Activated CD8-positive, alpha-beta memory T cell treated with anti-CD3 and anti-CD28 coated beads, Interleukin-2, amount 50 U/mL, for 1 hour (primary cell): ENCODE measurements at regions not wholly inside any gene's neighbourhood (a gene's known extent, or its start where the extent isn't known, plus 50 kb on each side); places are given as distances from the start of the nearest gene placed in this dataset.
"Not testable (repeated sequence)": the region's sequence is repeated elsewhere in the genome, so short reads cannot be mapped to it uniquely, and the experiment has no call there.

ENCODE experiments used
- DNase-seq: peaks from one replicate; pipeline ENCODE4 v3.0.0-alpha.2; 2020; ENCODE audit errors: extremely low read depth

GRCh38 chr2:234249034-234249735 is 198.7 kb downstream of the SPP2 start:
- no peak for DNase-seq

- not testable (repeated sequence) for DNase-seq
Measured at GRCh38 chr2:234248213-234248710, 197.8 kb downstream of the SPP2 start.

- no peak for DNase-seq
Measured at GRCh38 chr2:234247453-234248180, 197.1 kb downstream of the SPP2 start.

GRCh38 chr2:234245945-234246344 is 195.4 kb downstream of the SPP2 start:
- DNase-seq: no peak

GRCh38 chr2:234243871-234244565 is 193.5 kb downstream of the SPP2 start:
- DNase-seq: no peak

DNA sequence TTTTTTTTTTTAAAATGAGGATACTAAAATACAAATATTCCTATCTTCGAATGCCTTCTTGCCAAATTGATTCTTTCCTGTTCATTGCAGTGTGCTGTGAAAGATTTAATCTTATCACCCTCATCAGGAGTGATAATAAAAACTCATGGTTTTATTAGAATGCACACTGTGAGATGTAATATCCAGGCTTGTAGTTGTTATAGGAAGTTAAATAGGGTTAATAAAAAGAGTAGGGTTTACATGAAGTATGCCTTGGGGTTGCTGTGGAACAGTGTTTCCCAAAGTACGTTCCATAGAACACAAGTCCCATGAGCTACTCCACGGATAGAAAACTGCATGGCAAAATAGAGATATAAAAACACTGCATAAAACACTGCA is 191.9 kb downstream of the SPP2 start:
- DNase-seq: no peak

GRCh38 chr2:234241656-234242458 is 191.4 kb downstream of the SPP2 start:
- no peak for DNase-seq

DNA sequence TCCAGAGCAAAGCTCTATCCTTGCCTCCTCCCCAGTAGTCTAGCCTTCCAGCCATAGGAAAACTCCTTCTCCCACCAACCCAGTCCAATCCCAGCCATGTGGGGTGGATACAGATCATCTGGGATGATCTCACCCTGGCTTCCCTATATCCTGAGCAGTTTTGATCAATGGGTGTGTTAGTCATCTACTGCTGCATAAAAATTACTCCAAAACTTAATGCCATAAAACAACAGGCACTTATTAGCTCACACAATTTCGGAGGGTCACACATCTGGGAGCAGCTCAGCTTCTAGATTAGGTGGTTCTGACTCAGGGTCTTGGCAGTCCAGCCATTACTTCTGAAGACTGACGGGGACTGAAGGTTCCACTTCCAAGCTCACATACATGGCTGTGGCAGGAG is 190.4 kb downstream of the SPP2 start:
- DNase-seq: no peak

GRCh38 chr2:234235191-234235590 is 184.7 kb downstream of the SPP2 start:
- no peak for DNase-seq

DNA sequence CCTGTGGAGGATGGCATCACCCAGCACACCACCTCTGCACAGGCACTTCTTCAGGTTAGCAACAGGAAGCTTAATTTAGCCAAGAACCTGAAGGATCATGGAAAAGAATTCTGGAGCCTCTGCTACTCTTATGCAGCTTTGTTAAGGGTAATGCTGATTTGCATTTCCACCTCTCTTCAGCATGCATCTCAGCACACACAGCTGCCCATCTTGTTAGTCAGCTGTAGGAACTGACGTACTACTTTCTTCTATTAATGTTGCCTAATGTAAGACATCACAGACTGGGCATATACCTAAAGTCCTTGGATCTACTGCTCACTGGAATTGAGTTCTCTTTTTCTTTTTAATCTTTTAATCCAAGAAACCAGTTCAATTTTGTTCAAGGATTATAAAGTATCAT is 181.0 kb downstream of the SPP2 start:
- no peak for DNase-seq

DNA sequence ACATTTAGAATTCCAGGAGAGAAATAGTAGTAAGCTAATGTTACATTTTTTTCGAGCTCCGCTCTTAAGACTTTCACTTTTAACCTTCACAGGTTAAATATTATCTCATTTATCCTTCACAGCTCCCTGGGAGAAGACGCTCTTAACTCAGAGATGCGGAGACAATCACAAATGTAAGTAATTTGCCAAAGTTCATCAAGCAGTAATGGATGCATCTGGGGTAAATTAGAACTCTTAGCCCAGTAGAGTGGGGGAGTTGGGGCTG is 168.5 kb downstream of the SPP2 start:
- no peak for DNase-seq

DNA sequence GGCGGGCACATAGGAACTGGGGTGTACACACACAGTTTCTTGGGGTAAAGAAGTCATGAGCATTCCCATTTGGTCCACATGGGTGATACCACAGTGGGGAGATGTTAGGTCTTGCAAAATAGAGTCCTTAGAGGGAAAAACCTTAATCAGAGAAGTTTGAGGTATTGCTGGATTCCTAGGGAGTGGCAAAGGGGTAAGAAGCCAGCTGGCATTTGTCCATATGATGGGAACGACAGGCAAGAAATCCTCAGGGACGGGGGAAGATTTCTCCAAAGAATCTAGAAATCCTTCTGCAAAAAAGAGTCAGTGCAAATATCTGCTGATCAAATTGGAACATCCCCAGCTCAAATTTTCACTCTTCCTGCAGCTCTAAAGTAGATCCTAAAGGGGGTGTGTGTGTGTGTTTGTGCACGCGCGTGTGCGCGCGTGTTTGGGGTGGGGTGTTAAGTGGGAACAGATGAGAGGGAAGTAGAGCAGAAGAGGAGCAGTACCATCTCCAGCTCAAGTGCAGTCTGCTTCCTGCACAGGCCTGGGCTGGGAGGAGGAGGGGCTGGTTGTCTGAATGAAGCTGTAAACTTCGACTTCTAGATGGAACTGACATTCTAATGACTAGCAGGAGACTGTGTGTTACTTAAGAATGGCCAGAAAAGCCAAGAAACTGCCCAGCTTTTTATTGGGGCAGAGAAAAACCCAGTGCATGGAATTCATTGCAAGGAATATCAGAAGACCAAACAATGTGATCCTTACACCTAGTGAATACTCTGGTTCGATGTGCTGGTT is 168.0 kb downstream of the SPP2 start:
- no peak for DNase-seq

- DNase-seq: no peak
Measured at GRCh38 chr2:234212534-234212933, 162.0 kb downstream of the SPP2 start.

GRCh38 chr2:234211797-234212196 is 161.3 kb downstream of the SPP2 start:
- no peak for DNase-seq

DNA sequence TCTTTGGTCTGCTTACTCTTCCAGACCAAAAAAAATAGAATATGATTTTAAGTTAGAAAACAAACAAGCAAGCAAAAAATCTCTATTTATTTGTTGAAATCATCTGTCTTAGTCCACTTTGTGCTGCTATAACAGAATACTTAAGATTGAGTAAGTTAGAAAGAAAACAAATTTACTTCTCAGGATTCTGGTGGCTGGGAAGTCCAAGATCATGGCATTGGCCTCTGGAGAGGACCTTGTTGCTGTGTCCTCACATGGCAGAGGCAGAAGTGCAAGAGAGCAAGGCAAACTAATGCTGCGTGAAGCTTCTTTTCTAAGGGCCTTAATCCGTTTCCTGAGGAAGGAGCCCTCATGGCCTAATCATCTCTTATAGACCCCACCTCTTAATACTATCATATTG is 156.2 kb downstream of the SPP2 start:
- no peak for DNase-seq

GRCh38 chr2:234204480-234204879 is 154.0 kb downstream of the SPP2 start:
- no peak for DNase-seq

- no peak for DNase-seq
Measured at GRCh38 chr2:234203135-234203984, 152.9 kb downstream of the SPP2 start.

DNA sequence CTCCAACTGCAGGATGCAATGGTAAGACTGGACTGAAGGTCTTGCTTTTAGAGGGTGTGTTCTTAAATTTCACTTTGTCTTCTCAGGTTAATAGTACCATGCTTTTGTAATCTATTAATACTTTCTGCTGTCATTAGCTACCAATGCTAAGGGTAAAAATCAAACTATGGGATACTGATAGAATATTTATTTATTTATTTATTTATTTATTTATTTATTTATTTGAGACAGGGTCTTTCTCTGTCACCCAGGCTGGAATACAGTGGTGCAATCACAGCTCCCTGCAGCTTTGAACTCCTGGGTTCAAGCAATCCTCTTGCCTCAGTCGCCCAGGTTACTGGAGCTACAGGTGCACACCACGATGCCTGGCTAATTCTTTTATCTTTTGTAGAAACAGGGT is 152.1 kb downstream of the SPP2 start:
- DNase-seq: no peak

DNA sequence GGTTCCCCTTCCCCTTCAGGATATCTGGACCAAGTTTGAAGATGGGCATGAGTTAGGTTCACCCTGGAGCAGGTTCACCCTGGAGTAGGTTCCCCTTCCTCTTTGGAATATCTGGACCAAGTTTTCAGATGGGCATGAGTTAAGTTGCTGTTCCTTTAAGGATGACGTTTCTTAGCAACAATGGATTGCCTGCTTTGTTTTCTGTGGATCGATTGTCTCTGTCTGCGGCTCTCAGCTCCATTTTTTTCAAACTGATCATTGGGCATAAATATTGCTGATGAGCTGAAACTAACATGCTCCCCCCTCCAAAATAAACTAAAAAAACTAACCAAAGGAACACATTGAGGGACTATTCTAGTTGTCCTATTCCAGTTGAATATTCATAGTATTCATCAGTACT is 149.5 kb downstream of the SPP2 start:
- no peak for DNase-seq

GRCh38 chr2:234198976-234199375 is 148.5 kb downstream of the SPP2 start:
- DNase-seq: no peak

DNA sequence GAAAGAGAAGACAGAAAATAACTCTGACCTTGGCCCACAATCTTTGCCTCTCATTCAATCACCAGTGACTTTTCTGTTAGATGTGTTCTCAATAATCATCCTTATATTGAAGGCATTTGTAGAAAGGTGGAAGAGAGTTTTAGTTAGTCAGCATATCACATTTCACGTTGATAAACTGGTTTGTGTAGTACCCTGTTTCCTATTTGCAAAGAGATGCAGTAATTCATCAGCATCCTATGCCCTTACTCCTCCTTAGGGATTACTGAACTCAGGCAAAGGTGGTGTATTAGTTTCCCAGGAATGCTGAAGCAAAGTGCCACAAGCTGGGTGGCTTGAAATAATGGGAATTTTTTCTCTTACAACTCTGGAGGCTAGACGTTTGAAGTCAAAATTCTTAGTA is 145.0 kb downstream of the SPP2 start:
- DNase-seq: no peak
